ENCODE measurements at regions not wholly inside any gene's neighbourhood (a gene's known extent, or its start where the extent isn't known, plus 50 kb on each side); places are given as distances from the start of the nearest gene placed in this dataset.

- Histone ChIP-seq H3K4me3 (ENCODE audit: low read depth, low read length) (no peak overlapping the region), H3K27ac (no peak overlapping the region), H3K27me3 (replicated peaks) (no peaks in the 10 kb centered on the region), H3K36me3 (replicated peaks) (no peaks in the 10 kb centered on the region)
- no peak for DNase-seq
- in situ Hi-C loops (cut with HindIII; ENCODE audit: low pct_ligation_motif_present, low sequenced_read_pairs) = no loop called here
- no peak for TF ChIP-seq CTCF (IDR thresholded peaks at IDR 0.05; ENCODE audit: low read depth, low read length, missing control alignments)
These were observed 312.1 kb upstream of the ZEB2 start for GRCh38 chr2:144832048-144832447.

DNA sequence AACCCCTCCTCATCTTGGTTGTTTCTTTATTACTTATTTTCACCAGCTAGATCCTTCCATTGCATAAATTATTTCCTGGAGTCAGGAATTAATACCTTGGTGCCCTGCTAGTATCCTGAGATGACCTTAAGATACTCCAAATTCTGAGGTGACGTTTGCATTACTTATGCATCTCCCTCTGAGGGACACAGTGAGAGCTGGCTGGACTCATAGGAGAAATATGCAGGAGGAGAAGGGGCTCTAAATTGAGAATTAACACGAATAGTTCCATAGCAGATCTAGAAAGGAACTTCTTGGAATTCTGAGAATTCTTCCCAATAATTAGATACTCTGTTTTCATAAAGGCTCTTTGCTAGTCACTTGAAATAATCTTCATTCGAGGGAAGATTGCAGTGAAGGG lies 310.6 kb upstream of the ZEB2 start:
- DNase-seq = peak; percentile 7
- in situ Hi-C loops (cut with HindIII; ENCODE audit: low pct_ligation_motif_present, low sequenced_read_pairs) = no loop called here
- H3K4me3 ChIP-seq (ENCODE audit: low read depth, low read length) = no peak overlapping the region
- no peak overlapping the region for H3K27ac ChIP-seq
- H3K27me3 ChIP-seq (replicated peaks) = no peaks in the 10 kb centered on the region
- H3K36me3 ChIP-seq (replicated peaks) = no peaks in the 10 kb centered on the region
- no peak for TF ChIP-seq CTCF (IDR thresholded peaks at IDR 0.05; ENCODE audit: low read depth, low read length, missing control alignments)

GRCh38 chr2:144827404-144827803 lies 307.5 kb upstream of the ZEB2 start:
- no peak overlapping the region for H3K27ac ChIP-seq
- in situ Hi-C loops (cut with HindIII; ENCODE audit: low pct_ligation_motif_present, low sequenced_read_pairs) = no loop called here
- TF ChIP-seq CTCF (IDR thresholded peaks at IDR 0.05; ENCODE audit: low read depth, low read length, missing control alignments) = no peak
- H3K27me3 ChIP-seq (replicated peaks) = no peaks in the 10 kb centered on the region
- DNase-seq = no peak
- H3K4me3 ChIP-seq (ENCODE audit: low read depth, low read length) = no peak overlapping the region
- H3K36me3 ChIP-seq (replicated peaks) = no peaks in the 10 kb centered on the region

DNA sequence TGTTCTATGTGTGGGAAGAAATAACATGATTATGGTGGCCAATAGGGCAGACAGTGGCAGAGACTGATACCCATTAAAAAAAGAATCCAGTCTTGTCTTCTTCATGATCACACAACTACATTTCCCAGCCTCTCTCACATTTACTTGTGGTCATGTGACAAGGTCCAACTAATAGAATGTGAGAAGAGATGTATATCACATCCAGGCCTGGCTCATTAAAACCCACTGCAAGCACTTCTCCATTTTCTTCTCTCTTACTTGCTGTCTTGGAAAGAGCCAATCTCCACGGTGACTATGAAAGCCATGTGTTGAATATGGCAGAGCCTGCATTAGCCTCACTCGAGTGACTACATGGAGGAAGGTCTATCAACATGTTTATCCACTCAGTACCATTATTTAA lies 306.2 kb upstream of the ZEB2 start:
- Histone ChIP-seq H3K27me3 (replicated peaks) (no peaks in the 10 kb centered on the region), H3K36me3 (replicated peaks) (no peaks in the 10 kb centered on the region), H3K27ac (no peak overlapping the region), H3K4me3 (ENCODE audit: low read depth, low read length) (no peak overlapping the region)
- no peak for TF ChIP-seq CTCF (IDR thresholded peaks at IDR 0.05; ENCODE audit: low read depth, low read length, missing control alignments)
- in situ Hi-C loops (cut with HindIII; ENCODE audit: low pct_ligation_motif_present, low sequenced_read_pairs) = no loop called here
- DNase-seq = no peak

- Histone ChIP-seq H3K4me3 (ENCODE audit: low read depth, low read length) (no peak overlapping the region), H3K27ac (no peak overlapping the region), H3K36me3 (replicated peaks) (no peaks in the 10 kb centered on the region), H3K27me3 (replicated peaks) (no peaks in the 10 kb centered on the region)
- in situ Hi-C loops (cut with HindIII; ENCODE audit: low pct_ligation_motif_present, low sequenced_read_pairs) = no loop called here
- no peak for TF ChIP-seq CTCF (IDR thresholded peaks at IDR 0.05; ENCODE audit: low read depth, low read length, missing control alignments)
- DNase-seq = no peak
These were observed 305.6 kb upstream of the ZEB2 start for GRCh38 chr2:144825331-144826020.
